DMS 273 (cell line): ENCODE measurements at regions not wholly inside any gene's neighbourhood (a gene's known extent, or its start where the extent isn't known, plus 50 kb on each side); places are given as distances from the start of the nearest gene placed in this dataset.
A peak's percentile ranks its signal among the peaks of the same experiment; 100 is the strongest.

Experiments
- DNase-seq: peaks from one replicate; lab custom pipeline; 2025; ENCODE audit not compliant: unreplicated experiment; lab: John Stamatoyannopoulos, UW

DNA sequence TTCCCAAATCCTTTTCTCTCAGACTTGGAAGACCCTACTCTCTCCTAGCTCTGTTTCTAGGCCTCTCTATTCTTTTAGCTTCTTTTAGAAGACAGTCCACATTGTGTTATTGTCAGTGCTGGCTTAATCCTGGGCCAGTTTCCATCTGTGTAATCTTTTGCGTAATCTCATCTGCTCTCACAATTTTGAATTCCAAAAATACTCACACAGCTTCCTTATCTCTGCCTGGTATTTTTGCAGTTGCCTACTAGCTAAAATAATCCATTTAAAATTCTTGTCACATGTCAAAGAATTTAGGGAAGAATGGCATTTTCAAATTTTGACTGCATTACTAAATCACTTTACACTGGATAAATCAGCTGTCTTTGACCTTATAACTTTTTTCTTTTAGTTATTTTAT lies 200.6 kb upstream of the MEX3C start:
- no peak for DNase-seq

DNA sequence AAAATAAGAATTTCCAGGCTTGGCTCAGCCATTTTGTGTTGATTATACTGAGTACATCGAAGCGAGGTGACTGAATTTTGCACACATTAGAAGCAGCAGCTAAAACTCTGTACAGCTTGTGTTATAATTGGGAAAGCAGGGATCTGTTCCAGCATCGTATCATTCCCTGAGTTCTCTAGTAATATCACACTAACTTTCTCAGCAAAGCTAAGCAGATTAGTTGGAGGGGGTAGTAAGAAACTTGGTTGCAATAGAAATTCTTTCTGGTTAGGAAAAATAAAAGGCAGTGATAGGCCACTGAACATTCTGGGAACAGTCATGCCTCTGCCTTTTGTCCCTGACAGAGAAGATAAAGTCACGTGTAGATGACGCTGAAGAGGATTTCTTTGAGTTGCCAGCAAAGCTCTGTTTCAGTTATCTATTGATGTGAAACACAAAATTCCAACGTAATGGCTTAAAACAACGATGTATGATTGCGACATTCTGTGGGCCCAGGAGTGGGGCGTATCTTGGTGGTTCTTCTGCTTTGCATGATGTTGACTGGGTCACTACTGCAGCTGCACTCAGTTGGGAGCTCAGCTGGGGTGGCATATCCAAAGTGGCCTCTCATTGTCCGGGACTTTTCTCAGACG lies 202.1 kb upstream of the MEX3C start:
- DNase-seq, result no peak

DNA sequence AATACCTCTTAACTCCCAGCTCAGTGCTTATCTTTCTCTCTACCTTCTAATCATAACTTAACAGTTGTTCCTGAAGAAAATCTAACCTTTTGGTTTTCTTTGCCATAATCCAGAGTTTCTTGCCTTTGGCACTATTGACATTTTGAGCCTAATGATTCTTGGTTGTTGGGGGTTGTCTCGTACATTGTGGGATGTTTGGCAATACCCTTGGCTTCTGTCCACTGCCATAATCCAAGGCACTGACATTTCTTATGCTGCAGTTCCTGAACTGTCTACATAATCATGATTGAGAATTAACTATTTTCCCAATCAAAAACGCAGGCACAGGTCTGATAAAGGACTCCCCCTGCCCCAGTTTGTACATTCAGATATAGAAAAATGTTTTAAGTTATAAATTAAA lies 203.2 kb upstream of the MEX3C start:
- no peak for DNase-seq

DNA sequence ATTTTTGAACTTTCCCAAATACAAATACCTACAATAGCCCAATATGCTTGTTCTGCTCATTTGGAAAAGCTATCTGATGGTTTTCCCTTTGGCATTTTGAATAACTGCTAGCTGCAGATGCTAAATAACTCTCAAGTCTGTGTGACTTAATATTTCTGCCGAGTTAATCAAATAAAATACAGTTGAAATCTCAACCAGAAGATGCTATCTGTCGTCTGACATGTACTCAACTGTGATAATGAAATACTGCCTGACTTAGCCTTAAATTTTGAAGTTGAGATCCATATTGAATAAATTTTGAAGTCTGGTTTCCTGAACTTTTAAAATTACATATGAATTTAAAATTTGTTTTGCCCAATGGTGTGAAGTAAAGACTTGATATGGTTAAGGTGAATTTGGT lies 204.4 kb upstream of the MEX3C start:
- no peak for DNase-seq

DNA sequence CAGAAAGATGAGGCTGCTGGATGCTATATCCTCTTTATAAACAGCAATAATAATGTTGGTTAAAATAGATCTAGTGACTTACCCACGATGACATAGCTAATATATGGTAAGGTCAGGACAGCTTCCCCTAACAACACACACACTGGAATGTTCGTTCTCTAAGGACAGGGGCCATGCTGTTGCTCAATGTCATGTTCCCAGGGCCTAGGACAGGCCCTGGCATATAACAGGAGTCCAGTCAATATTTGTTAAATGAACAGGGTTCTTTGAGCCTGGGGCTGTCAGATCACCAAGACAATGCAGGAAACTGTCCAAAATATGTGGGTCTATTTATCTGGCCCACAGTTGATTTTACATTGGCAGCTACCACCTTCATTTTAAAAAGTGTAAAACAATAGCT lies 207.1 kb upstream of the MEX3C start:
- DNase-seq, result no peak

DNA sequence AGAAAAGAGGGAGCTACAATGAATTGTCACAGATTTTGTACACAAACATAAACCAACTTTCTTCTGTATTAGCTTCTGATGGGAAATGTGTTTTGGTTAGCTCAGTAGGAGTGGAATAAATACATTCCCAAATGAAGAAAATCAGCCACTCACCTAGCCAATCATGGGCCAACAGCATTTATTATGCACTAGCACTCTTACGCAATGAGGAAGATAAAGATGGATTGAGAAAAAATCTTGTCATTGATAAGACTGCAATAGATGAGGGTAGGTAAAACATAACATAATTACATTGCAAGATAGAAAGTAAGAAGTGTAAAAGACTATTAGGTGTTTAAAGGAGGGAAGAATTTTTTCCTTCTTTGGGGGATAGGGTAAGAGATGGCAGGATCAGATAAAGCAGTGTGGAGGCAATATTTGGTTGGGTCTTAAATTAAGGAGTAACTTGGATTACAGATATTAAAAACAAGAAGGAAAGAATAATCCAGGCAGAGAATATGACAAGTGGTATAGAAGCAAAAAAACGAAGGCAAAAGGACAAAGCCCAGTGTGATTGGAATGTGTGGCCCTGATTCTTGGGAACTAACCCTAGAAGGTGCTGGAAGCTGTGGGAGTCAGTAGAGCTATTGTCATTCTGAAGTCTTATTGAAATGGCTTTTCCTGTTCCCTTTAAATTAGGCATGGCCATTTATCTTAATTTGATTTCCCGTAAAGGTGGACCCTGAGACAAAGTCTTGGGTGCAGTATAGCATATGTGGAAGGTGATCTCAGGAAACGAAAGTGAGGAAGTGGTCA lies 208.4 kb upstream of the MEX3C start:
- no peak for DNase-seq

DNA sequence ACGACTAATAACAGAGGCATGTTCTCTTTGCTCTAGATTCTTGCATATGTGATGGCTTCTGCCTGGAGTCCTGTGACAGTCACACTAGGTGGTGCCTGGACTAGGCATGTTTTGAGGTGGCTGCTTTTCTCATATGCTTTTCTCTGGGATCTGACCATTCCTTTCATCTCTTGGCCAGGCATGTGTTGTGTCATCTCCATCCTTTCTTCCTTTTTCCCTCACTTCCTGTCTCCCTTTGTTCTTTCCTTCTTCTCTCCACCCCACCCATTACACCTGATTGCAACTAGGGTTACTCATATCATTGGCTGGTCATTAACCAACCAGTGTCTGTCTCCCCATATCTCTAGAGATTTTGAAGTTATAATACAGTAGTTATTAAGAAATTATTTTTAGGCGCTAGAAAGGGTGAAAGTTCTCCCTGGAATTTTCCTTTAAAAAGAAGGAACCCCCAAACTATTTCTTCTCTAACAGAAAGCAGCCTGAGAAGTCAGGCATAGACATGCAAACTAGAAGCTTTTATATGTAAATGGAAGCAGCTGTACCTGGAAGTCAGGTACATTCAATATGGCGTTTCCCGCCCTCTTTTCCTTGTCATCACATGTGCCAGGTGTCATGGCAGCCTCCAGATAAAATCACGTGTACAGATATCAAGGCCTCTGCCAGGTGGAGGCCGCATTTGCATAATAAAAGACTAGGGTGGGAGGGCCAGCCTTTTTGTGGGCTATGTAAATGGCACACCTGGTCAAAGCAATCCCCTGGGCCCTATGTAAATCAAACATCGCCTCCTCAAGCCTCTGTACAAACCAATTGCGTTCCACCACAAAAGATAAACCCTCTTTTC lies 220.4 kb upstream of the MEX3C start:
- no peak for DNase-seq

DNA sequence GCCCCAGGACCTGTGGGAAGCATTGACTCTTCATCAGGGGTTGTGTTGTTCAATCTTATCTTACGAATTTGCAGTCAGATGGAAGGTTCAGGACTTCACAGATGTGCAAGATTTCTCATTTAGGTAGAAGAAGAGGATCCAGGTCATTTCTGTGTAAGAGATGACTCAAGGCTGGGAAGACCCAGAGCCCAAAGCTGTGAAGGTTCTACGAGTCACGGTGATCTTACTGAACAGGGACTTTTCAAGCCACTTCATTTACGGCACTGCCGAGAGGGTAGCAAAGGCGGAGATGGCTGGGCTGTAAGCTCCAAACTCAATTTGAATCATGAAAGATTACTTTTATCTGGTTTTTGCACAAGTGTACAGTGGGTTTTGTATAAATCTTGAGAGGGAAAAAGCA lies 228.0 kb upstream of the MEX3C start:
- DNase-seq, result no peak

DNA sequence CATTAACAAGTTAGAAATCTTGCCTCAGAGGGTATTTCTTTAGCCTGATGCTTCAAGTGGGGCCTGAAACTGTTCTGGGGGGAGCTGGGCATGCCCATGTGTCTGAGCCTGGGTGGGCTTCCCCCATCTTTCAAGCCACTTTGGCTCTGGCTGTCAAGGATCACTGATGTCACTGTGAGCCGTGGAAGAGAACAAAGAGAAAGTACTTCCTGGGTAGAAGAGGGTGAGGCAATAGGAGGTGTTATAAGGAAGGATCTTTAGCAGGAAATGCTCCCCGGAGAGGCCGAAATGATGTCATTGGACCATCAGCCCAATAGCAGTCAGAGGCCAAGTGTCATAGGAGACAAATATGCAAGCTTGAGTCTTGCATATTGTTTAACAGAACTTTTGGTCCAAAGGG lies 228.4 kb upstream of the MEX3C start:
- DNase-seq, result no peak

DNA sequence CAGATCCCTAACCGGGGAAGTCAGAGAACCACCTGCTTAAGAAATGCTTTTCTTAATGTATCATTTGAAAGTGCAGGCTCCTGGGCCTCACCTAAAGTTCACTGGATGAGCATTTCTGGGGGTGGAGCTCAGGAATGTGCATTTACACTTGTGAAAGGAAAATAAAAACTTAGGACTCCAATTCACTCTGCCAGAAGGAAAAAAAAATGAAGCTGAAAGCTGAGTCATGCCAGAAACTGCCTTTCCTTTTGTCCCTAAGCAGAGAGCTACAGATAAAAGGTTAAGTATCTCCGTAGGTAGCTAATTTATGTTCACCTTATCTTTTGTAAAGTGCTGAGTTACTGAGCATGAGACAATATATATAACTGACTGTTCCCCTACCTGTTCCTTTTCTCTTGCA lies 229.5 kb upstream of the MEX3C start:
- DNase-seq, result no peak

DNA sequence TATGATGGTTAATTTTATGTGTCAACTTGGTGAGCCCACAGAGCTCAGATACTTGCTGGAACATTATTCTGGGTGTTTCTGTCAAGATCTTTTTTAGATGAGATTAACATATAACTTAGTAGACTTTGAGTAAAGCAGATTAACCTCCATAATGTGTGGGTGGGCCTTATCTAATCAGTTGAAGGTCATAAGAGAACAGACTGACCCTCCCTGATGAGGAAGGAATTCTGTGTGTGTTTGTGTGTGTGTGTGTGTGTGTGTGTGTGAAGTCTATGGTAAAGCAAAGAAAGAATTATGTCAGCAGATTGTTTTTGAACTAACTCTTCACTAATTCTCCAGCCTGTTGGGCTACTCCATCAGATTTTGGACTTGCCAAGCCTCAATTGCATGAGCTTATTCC lies 232.2 kb upstream of the MEX3C start:
- DNase-seq, result no peak

DNA sequence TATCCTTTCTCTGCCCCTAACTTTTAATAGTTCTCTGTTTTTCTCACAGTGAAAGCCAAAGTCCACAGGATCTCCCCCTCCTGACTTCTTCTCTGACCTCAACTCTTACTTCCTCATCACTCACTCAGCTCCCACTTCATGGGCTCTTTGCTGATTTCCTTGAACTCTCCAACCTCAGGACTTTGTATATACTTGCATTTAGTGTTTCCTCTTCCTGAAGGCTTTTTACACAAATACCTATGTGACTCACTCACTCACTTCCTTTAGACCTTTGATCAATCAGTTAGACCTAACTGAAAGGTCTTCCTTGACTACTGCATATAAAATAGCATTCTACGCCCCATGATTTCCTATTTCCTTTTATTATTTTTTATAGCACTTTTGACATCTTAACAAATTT lies 233.1 kb upstream of the MEX3C start:
- DNase-seq, result no peak

DNA sequence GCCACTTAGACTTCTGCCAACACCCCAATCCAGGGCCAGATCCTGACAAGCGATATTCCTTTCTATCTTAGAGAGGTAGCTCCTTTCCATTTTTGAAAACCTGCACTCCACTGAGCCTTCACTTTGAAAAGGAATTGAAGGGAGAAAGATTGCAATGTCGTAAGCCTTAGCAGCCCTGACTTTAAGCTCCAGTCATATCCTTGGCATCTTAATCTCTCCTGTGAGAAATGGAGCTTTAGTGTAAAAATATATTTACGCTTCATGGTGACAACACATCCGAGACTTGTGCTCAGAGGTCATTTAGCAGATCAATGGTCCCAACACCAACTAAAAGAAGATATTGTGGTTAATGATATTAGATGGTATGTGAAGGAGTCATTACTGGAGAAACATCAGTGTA lies 235.8 kb upstream of the MEX3C start:
- DNase-seq, result no peak

DNA sequence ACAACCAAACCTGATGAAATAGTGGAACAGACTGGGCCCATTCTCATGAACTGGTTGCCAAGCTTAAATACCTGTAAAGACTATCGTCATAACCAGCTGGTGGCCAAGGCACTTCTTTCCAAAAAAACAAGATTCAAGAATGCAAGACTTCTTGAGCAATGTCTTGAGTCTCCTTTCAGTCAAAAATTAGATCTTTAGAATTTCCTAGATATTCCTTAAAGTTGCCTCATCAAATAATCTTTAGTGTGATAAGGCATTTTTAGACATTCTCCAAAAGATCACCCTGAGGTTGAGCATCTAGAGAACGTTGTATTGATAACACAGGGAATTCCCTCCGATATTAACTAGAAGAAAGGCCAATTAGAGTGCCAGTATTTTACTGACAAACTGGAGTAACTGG lies 236.4 kb upstream of the MEX3C start:
- DNase-seq, result no peak

DNA sequence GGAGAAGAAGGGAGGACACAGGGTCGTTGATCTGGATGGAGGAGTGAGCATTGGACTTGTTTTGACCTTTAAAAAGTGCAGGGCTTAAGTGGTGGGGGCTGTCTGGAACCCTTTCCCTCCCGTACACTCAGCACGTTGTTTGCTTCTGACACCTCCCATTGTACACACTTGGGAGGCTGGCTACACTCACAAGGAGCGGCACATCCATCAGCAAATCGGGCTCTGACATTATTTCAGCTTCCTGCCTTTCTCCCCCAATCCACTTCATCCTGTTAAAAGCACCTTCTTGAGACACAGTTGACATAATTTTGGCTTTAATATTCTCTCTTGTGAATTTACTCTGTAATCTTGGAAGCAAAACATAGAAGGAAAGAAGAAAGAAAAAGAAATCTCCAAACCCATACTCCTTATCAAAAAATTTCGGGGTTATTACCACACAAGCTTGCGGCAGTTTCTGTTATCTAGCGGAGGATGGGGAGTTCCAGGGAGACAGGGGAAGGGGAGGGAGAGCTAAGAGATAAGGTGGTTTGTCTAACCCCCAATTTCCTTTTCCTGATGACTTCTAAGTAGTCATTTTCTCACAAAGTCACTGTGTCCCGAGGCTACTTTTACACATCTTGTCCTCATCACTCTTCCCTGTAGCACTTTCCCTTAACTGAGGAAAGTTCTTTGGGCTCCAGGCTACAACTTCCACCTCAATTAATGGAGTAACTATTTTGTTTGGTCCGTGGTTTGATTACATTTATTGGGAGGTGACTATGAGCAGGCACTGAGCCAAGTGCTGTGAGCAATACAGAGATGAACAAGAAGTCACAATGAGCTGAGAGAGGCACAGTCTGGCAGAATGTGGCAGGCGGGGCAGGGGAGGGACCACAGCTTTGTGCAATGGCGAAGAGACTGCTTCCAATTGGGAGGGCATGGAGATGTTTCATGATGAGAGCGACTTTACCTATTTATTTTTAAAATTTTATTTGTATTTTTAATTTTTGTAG lies 240.1 kb upstream of the MEX3C start:
- no peak for DNase-seq

DNA sequence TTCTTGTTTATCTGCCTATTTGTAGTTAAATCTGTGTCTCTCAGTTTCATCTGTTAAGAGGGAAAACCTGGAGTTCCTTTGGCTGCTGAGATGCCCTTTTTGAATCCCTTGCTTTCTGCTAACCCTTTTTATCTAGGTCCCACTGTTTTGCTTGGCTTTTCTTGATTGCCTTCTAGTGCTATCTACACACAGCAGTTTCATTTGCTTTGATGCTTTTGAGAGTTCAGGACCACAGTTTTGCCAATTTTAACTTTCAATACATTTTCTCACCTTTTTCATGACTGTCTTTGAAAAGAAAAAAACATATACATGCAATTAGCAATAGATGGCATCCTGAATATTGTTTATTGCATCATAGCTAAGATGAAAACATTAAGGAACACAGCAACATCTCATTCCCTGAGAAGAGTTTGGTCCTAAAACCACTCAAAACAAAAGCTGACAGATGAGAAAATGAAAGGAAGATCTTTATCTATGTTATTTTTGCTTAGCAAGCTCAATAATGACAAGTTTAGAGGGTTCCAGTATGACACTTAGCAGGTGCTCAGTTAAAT lies 241.4 kb upstream of the MEX3C start:
- DNase-seq, result no peak

DNA sequence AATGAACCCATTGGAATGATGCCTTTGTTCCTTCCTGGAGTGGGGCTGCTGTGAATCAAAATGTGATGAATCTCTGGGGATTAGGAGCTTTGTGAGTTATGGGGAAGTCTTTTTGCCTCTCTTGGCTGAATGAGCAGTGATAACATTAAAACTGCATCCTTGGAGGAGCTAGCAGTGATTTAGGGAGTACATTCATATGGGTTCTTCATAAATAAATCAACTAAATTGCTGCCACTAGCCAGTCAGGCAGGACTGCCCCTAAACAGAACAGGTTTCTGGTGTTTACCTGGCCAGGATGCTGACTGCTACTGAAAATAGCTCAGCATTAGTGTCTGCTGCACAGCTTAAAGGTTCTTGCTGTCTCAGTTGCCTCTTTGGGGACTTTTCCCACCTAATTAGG lies 244.5 kb upstream of the MEX3C start:
- DNase-seq, result no peak

DNA sequence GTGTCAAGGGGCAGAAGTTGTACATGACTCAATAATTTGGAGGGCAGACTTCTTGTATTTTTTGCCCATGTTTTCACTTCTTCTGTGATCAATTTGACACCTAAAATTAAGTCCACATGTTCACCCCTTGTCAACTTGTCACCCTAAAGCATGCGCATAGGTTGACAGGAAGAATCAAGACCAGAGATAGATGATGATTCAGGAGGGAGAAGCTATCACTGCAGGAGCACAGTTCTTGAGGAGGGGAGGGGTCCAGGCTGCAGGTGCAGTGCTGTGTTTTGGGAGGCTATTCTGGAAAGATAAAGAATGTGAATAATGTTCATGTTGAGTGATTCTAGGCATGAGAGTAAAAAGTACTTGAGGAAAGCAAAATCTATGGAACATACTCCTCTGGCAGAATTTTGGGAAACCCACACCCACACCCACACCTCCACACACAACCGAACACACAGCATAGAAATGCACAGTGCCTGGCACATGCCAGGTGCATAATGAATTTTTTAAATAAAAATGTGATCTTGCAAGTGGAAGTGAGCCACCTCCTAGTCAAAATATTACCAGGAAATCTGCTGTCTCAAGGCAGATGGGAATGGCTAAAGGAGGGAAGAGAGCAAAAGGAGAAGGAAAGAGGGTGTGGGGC lies 249.2 kb upstream of the MEX3C start:
- no peak for DNase-seq

DNA sequence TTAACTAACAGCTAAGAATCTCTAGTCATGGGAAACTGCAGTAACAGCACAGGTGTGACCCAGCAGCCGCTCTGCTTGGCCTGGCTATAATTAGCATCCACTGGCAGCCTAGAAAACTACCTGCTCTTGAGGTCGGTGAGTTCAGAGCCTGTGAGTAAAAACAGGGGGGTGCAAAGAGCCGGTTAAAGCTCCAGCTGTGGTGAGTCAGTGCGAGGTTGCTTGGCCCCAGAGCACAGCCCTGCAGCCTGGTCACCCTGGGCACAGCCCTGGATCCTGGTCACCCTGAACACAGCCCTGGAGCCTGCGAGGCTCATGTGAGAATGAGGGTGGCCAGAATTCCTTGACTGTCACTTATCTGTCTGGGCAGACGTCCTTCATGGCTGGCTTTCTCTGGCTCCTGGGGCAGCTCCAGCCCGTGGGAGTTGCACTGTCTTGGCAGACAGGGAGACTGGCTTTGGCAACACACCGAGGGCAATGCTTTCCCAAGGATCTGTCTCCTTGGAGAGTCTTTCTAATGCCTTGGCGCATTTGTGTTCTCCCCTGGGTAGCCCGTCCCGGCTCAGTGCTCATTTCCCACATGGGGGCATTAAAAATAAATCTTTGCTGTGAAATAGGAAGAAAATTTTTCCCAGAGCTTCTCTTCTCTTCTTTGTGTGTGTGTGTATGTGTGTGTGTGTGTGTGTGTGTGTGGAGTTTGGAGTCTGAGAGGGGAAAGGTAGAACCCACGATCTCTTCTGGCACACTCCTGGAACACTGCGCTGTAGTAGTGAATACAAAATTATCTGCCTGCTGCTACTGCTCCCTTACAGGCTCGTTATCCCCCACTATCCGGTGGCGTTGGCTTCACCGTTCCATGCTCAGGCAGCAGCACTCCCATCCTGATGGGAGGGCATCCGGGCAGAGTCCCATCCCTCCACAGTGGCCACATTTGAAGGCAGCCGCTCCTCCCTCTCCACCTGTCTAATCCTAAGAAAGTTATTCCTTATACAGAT lies 250.2 kb upstream of the MEX3C start:
- DNase-seq, result peak; percentile 9
